ENCODE measurements at regions not wholly inside any gene's neighbourhood (a gene's known extent, or its start where the extent isn't known, plus 50 kb on each side); places are given as distances from the start of the nearest gene placed in this dataset.

DNA sequence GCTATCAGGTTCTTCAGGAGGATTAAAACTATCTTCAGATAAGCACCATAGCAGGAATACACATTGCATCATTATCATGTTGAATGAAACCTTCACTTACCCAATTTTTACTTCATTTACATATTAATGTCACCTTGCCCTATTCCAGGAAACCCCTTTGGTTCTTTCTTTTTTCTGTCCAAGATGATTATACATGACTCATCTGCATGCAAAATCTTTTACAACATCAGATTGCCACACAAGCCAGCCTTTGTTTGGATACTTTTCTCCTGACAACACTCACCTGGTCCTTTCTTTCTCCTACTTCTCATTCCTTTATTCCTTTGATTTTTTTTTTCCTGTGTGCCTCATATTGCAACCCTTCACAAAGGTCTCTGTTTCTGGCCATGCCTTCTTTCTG lies 200.5 kb upstream of the POU3F2 start:
- TF ChIP-seq, protein P1, sequence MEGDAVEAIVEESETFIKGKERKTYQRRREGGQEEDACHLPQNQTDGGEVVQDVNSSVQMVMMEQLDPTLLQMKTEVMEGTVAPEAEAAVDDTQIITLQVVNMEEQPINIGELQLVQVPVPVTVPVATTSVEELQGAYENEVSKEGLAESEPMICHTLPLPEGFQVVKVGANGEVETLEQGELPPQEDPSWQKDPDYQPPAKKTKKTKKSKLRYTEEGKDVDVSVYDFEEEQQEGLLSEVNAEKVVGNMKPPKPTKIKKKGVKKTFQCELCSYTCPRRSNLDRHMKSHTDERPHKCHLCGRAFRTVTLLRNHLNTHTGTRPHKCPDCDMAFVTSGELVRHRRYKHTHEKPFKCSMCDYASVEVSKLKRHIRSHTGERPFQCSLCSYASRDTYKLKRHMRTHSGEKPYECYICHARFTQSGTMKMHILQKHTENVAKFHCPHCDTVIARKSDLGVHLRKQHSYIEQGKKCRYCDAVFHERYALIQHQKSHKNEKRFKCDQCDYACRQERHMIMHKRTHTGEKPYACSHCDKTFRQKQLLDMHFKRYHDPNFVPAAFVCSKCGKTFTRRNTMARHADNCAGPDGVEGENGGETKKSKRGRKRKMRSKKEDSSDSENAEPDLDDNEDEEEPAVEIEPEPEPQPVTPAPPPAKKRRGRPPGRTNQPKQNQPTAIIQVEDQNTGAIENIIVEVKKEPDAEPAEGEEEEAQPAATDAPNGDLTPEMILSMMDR (IDR thresholded peaks at IDR 0.05) = no peak
- no peak for TF ChIP-seq POLR2A (IDR thresholded peaks at IDR 0.05)

Measured in testis (tissue), 2 donors.